ENCODE measurements at regions not wholly inside any gene's neighbourhood (a gene's known extent, or its start where the extent isn't known, plus 50 kb on each side); places are given as distances from the start of the nearest gene placed in this dataset.

GRCh38 chr3:120506828-120507774, 56.3 kb upstream of the FSTL1 start:
- DNase-seq, result peak; percentile 11 to 33
- Histone ChIP-seq H3K4me1 (ENCODE audit: control insufficient read depth in 3 of 3, insufficient read depth in 2 of 3, low read depth in 1 of 3, low read length in 2 of 3) (no peaks in the 10 kb centered on the region), H3K36me3 (ENCODE audit: control insufficient read depth in 3 of 3, insufficient read depth in 2 of 3, low read depth in 1 of 3, low read length in 3 of 3) (no peaks in the 10 kb centered on the region), H3K9me3 (ENCODE audit: control insufficient read depth in 2 of 2, insufficient read depth in 1 of 2, low read depth in 1 of 2, low read length in 1 of 2) (no peaks in the 10 kb centered on the region), H3K27me3 (ENCODE audit: control insufficient read depth in 3 of 3, insufficient read depth in 3 of 3, low read length in 3 of 3) (no peaks in the 10 kb centered on the region), H3K4me3 (ENCODE audit: low read depth in 1 of 3, low read length in 3 of 3) (no peak overlapping the region), H3K27ac (ENCODE audit: low read depth in 1 of 3, low read length in 2 of 3) (no peak overlapping the region)
- WGBS, 3 donors, result 49 to 53% (median 51%) methylated on average over 10 of the region's 10 CpGs
- FAIRE-seq, result no peak

DNA sequence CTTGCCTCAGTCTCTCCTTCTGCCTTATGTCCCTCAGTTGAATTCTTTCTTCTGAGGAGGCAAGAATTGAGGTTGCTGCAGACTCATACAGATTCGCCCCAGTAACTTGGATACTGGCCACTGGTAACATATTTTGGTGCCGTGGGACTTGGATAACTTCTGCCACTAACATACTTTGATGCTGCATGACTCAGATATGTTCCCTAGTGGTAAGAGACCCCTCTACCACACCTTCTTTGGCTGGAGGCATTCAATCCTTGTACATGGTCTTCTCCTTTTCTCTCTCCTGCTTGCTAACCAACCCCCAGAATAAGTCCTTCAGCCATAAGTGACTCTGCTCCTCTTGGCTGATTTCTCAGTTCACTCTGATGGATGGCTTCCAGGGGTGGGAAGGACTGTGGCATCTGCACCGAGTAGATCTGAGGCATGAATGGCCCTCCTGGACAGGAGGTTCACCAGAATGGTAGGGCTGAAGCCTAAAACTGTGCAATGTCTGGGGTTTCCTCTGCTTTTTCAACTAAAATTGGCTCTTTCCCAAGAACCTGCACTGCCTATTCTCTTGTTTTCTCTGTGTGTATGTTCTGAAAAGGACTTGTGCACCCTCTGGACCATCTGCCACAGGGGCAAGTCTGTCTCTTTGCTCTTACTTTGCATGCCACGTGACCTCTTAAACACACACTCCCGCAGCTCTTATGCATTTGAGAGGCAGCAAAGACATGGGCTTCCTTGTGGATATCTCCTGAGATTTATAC, 55.5 kb upstream of the FSTL1 start:
- Histone ChIP-seq H3K27ac (ENCODE audit: low read depth in 1 of 3, low read length in 2 of 3) (no peak overlapping the region), H3K27me3 (ENCODE audit: control insufficient read depth in 3 of 3, insufficient read depth in 3 of 3, low read length in 3 of 3) (no peaks in the 10 kb centered on the region), H3K4me3 (ENCODE audit: low read depth in 1 of 3, low read length in 3 of 3) (no peak overlapping the region), H3K4me1 (ENCODE audit: control insufficient read depth in 3 of 3, insufficient read depth in 2 of 3, low read depth in 1 of 3, low read length in 2 of 3) (no peaks in the 10 kb centered on the region), H3K9me3 (ENCODE audit: control insufficient read depth in 2 of 2, insufficient read depth in 1 of 2, low read depth in 1 of 2, low read length in 1 of 2) (no peaks in the 10 kb centered on the region), H3K36me3 (ENCODE audit: control insufficient read depth in 3 of 3, insufficient read depth in 2 of 3, low read depth in 1 of 3, low read length in 3 of 3) (no peaks in the 10 kb centered on the region)
- DNase-seq, result peak in 1 of 2 donors; percentile 6
- 60 to 70% (median 63%) methylated on average over 5 of the region's 5 CpGs for WGBS, 3 donors
- FAIRE-seq, result no peak

DNA sequence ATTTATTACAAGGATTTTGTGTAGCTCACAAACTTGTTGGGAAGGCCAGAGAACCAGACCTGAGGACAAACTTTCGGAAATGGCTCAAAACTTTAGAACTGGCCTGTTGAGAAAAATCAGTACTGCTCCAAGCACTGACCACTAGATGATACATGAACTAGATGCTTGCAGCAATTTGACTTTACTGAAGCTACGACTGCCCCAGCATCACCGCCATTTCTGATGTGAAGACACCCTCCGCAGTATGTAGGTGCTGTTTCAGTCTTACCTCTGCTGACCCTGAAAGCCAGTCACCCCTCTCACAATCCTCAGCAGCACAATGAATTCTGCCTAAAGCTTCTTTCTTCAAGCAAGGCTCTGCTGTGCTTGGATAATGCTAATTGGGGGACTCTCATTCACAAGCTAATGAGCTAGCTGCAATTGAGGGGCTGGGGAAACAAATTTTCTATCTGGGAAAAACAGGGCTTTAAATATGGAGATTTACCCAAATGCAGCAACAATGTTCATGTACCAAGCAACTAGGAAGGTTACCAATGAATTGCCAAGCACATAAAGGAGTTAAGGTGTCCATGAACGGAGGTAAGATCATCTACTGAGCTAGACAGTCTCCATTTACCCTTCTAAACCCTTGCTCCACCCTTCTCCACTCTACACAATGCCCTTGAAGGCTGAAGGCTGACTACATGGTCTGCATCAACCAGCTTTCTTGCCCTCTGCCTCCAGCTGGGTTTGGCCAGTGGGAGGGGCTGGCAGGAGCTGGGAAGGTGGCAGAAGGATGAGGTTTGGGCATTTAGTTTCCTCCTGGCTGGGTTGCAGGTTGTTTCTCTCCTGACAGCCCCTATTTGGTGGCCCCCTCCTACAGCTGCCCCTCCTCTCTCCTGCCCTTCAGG, 53.2 kb upstream of the FSTL1 start:
- FAIRE-seq (no peak), DNase-seq (no peak)
- no peaks in the 10 kb centered on the region for H3K27me3 ChIP-seq (ENCODE audit: control insufficient read depth in 3 of 3, insufficient read depth in 3 of 3, low read length in 3 of 3)
- no peak overlapping the region for H3K27ac ChIP-seq (ENCODE audit: low read depth in 1 of 3, low read length in 2 of 3)
- H3K36me3 ChIP-seq (ENCODE audit: control insufficient read depth in 3 of 3, insufficient read depth in 2 of 3, low read depth in 1 of 3, low read length in 3 of 3), result no peaks in the 10 kb centered on the region
- no peaks in the 10 kb centered on the region for H3K9me3 ChIP-seq (ENCODE audit: control insufficient read depth in 2 of 2, insufficient read depth in 1 of 2, low read depth in 1 of 2, low read length in 1 of 2)
- 82 to 88% (median 85%) methylated on average over 5 of the region's 5 CpGs for WGBS, 3 donors
- H3K4me3 ChIP-seq (ENCODE audit: low read depth in 1 of 3, low read length in 3 of 3), result no peak overlapping the region
- H3K4me1 ChIP-seq (ENCODE audit: control insufficient read depth in 3 of 3, insufficient read depth in 2 of 3, low read depth in 1 of 3, low read length in 2 of 3), result no peaks in the 10 kb centered on the region

- Histone ChIP-seq H3K27ac (ENCODE audit: low read depth in 1 of 3, low read length in 2 of 3) (no peak overlapping the region), H3K27me3 (ENCODE audit: control insufficient read depth in 3 of 3, insufficient read depth in 3 of 3, low read length in 3 of 3) (no peaks in the 10 kb centered on the region), H3K9me3 (ENCODE audit: control insufficient read depth in 2 of 2, insufficient read depth in 1 of 2, low read depth in 1 of 2, low read length in 1 of 2) (no peaks in the 10 kb centered on the region), H3K4me3 (ENCODE audit: low read depth in 1 of 3, low read length in 3 of 3) (no peak overlapping the region), H3K4me1 (ENCODE audit: control insufficient read depth in 3 of 3, insufficient read depth in 2 of 3, low read depth in 1 of 3, low read length in 2 of 3) (no peaks in the 10 kb centered on the region), H3K36me3 (ENCODE audit: control insufficient read depth in 3 of 3, insufficient read depth in 2 of 3, low read depth in 1 of 3, low read length in 3 of 3) (no peaks in the 10 kb centered on the region)
- WGBS, 3 donors, result 86 to 93% (median 90%) methylated on average over 8 of the region's 8 CpGs
- no peak for DNase-seq
- FAIRE-seq, result no peak
Measured at GRCh38 chr3:120502116-120502515, 51.3 kb upstream of the FSTL1 start.

Data from small intestine (tissue), 7 donors.